Stimulated activated CD8-positive, alpha-beta memory T cell treated with anti-CD3 and anti-CD28 coated beads, Interleukin-7, amount 100 ng/mL, for 1 hour (primary cell): ENCODE measurements at regions not wholly inside any gene's neighbourhood (a gene's known extent, or its start where the extent isn't known, plus 50 kb on each side); places are given as distances from the start of the nearest gene placed in this dataset.
A peak's percentile ranks its signal among the peaks of the same experiment; 100 is the strongest.

Experiments used
- DNase-seq, 2 donors: peaks; one replicate each; pipeline ENCODE4 v3.0.0-alpha.2; 2020; ENCODE audit warnings: low read depth in 2 of 2

DNA sequence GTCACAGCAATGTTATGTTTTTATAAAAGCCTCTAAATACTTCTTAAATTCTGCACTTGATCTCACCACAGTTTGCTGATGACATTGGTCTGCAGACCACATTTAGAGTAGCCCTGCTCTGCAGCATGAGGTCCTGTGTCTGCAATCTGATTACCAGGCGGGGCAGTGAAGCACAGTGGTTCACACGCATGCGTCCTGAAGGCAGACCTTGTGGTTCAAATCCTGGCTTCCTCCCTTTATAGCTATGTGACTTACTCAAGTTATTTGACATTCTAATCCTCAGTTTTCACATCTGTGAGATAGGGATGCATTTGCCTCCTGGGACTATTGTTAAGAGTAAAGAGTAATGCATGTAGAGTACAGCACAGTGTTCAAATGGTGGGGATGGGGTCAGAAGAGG, 50.3 kb downstream of the BMAL2 start:
- no peak for DNase-seq

DNA sequence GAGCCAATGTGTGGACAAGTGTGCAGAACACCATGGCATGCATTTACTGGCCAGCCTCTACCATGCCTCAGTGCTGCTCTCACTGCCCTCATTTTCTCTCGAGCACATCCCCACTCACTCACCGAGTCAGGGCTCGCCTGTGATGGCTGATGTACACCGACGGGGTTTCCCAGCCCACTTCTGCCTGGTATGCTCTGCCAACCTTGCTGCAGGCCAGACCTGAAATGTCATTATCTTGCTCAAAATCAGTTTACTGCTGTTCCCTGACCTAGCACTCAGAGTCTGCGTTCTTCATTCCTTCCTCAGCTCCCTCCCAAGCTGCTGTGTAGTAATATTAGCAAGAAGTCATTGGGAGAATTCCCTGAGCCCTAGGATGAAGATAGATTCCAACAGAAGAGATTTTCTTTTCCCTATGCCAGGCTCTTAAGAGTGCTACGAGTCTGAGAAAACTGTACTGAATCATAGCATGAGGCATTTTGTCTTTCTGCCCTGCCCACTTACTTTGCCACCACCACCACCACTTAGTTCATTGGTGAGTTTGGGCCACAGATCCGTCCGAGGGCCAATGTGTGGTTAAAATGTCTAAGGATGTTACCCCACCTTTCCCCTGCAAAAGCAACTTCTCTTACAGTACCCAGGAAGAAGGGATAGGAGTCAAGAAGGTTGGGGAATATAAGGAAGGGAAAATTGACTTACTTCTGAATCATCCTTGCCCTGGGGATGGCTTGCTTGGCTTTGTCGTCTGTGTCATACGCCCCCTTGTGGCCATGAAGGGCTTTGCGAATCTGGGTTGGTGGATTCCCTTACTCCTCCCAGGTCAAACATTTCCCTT, 51.0 kb downstream of the BMAL2 start:
- peak; percentile 24 to 31 for DNase-seq

DNA sequence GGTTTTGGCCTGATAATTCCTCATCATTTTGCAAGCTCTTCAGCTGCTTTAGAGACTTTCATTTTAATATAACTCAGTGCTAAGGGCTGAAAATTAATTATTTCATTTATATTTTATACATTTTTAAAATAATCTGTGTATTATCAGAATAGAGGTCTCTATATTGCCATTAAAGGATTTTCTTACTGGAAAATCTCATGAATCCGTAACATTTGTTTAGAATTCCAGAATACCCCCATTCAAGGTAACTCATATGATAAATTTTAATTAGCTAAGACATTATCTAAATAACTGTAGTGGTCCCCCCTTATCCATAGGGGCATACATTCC, 51.6 kb downstream of the BMAL2 start:
- no peak for DNase-seq

DNA sequence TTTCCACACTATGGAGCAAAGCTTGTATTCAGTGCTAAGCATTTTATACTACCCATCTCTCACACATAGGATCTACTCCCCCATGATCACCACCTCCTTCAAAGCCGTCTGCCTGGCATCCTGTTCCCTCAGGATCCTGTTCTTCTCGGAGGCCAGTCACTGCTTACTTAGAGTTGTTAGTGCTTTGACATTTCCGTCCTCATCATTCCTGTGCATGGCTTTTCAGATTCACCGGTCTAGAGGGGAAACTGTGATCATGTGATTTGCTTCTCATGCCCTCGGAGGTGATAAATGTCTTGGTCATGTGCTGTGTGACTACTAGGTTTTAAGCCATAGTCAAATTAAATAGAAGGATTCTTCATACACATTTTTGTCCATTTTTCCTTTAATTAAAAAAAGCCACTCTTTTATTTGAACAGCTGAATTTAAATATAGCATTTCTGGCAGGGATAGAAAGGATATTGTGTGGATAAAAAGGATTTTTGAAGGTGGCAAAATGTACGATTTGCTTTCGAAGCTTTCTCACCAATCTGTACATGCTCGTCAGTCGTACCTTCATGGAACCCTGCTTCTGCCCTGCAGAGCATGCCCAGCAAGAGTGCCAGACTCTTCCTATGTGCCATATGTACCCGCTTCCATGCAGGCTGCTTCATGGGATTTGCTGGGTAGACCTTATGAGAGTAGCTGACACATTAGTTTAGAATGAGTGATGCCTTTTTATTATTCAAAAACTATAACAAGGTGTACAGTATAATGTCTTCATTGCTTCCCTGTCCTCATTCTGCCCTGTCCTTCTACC, 53.3 kb downstream of the BMAL2 start:
- DNase-seq, result no peak

DNA sequence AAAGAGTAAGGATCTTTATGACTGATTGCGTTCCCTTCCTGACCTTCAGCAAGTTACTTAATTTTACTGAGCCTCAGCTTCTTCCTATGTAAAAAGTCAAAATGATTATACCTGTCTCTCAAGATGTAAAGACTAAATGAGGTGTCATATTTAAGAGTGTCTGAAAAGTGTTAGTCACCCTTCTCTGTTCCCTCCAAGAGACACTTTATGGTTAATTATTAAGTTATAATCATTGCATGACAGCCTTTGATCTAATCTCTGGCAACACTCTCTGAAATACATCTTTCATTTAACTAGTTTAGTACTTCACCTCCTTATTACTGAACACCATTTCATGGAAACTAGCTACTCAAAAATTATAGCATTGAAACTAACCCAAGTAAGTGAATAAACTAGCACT, 54.8 kb downstream of the BMAL2 start:
- no peak for DNase-seq

DNA sequence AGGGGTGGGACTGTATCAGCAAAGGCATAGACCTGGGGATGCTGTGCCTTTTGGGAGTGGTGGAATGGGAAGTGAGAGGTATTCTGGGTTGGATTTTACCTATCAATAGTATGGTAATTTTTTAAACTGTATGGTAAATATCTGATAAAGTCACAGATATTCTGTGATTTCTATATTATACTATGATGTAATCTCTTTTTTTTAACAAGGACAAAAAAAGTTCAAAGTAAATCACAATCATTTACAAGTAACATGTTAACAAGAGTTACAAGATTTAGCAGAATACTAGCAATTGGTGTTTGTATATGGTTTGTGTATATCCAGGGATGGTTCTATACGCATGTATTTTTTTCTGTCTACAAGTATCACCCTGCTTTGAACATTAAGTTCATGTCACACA, 56.0 kb downstream of the BMAL2 start:
- DNase-seq, result no peak

DNA sequence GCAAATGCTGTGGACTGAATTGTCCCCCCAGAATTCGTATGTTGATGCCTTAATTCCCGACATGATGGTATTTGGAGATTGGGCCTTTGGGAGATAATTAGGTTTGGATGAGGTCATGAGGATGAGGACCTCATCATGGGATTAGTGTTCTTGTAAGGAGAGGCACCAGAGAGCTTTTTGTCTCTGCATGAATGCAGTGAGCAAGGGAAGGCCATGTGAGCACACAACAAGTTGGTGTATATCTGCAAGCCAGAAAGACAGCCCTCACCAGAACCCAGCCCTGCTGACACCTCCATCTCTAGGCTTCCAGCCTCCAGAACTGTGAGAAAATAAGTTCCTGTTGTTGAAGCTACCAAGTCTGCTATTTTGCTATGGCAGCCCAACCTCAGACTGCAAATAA, 51.9 kb upstream of the SMCO2 start:
- no peak for DNase-seq

DNA sequence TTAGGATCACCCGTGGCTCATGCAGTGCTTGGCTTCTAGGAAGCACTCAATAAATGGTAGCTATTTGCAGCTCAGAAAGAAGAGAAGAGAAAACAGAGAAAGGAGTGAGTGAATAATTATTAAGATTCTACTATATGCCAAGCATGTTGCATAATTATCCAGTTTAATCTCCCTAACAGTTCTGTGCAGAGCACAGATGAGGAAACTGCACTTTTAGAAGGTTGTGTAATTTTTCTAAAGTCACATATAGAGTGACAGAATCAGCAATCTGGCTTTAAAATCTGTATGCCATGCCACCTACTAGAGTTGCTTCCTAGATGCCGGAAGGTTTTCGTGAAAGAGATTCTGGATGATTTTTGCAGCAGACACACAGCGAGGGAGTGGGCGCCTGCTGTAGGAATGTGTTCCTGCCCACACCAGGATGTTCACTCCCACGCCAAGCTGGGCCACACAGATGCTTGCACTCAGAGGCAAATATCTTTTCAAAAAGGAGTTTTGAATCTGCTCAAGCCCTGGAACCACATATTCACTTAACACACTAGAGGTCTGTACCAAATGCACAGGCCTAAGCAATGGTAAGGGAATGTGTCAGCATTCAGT, 50.2 kb upstream of the SMCO2 start:
- DNase-seq, result no peak
